Right hindlimb (tissue), 1 donor: ENCODE measurements at regions not wholly inside any gene's neighbourhood (a gene's known extent, or its start where the extent isn't known, plus 50 kb on each side); places are given as distances from the start of the nearest gene placed in this dataset.
A peak's percentile ranks its signal among the peaks of the same experiment; 100 is the strongest.

Experiments
- DNase-seq: peaks from one replicate; pipeline ENCODE4 v3.0.0-alpha.2; 2018

DNA sequence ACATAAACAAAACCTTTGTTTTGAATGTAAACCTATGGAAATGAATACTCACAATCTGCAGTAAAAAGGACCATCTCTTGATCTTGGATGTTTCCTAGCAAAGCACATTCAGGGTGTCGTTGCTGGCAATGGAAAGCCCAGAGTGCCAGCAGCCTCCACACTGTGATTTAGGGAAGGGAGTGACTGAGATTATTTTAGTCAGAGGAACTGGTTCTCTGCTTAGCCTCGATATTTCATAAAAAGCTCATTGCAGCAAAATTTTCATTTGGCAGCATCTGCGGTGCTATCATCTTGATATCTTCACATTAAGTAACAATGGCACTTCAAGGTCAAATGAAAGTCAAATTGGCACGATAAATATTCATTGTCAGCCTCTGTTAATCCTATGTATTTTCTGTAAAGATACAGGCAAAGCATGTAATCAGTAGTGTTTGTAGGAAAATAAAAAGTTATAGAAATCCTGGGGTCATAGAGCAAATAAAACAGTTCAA lies 116.0 kb downstream of the MACIR start:
- no peak for DNase-seq

DNA sequence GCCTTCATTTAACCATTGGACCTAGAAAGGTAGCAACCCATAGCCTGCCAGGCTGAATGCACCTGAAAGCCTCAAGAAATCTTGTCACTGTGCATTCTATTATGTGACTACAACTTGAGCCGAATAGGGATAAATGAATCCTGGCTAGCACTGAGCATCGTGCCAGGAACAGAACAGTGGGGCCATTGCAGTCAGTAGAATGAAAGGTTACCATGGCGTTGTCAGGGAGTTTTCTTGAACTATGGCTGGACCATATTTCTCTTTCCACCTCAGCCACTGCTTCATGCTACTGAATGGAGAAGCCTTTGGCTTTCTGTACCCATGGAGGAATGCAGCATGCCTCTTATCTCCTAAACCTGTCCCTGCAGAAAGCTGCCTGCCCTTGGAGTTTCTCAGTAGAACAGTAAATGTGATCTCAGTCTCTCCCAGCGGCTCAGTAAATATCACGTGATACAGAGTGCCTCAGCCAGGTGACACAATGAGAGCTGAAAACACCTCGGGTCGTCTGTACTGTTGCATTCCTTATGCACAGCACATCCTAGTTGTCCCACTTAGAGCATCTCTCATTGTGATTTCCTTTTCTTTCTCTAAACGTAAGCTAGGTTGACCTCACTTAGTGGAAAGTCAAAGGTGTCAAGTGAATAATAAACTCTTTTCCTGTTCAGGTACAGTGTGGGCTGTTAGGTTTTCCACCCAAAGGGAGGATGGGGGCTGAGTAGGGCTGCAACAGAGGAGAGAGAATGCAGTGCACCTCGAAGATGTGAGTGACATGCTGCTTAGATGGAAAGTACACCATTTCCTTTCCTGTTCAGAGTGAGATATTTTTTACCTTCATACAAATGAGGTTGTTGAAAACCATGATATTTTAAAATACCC lies 115.3 kb downstream of the MACIR start:
- DNase-seq: no peak

GRCh38 chr5:103371046-103371607 lies 112.6 kb downstream of the MACIR start:
- DNase-seq: no peak

DNA sequence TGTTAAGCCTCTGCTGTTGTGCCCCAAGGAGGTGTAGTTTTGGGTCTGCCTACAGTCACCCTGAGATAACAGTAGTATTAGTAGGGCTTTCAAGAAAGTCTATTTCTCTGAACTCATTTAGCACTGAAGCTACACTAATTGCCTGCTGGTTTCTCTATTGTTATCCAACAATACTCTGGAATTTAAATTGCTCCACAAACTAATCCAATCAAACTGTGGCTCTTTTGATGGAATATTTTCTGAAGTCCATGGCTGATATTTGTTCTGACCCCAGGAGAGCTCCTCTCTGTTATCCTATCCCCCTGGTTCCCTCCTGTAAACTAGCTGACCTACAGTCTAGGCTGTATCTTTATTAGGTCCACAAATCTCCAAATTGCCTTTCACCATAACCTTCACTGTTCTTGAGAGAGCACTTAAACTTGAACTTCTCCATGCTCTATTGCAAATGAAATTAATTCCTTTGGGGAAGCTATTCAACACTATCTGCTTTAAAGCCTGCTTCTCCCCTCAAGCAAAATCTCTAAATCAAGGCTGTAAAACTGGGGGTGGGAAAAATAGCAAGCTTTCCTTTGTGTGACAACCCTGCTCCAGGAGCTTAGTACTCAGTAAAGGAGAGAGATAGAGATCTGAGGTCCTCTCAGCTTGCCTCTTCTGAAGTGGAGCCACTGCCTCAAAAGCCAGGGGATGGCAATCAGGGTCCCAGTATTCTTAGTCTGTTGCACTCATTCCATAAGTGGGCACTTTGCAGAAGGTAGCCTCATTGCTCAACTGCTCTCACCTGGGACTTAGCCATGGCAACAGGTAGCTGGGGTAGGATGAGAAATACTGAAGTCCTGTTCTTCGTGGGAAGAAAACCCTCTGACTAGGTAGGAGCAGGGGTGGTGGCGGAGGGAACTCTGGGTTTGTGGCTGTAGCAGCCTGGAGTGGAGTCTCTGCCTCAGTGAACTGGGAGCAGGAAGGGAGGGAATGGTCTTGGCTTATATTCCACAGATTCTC lies 110.9 kb downstream of the MACIR start:
- no peak for DNase-seq

- no peak for DNase-seq
Observed at GRCh38 chr5:103367702-103368101, 109.1 kb downstream of the MACIR start.

DNA sequence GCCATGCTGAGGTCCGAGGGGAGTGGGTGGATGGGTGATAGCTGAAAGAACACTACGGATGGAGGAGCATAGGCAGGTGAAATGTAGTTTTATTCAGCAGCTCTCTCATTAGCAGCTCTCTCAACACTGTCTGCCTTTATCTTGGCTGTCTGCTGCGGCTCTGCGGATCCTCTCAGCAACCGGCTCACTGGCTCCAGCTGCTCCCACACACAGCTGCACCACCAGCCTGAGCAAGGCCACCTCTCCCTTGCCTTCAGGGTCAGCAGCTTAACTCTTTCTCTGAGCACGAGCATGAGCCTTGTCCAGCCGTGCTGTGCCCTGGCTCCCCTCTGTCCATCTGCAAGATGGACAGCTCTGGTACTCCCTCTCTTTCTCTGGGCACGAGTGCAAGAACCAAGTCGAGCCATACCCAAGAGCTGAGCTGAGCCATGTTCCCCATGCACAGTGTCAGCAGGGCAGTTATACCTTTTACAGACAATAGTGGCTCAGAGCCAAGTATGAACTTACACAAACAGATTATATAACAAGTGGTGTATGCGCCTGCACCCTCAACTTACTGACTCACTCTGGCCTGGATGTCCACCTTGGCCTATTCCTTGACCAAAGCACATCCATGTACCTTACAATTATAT lies 108.5 kb downstream of the MACIR start:
- peak; percentile 36 for DNase-seq

- DNase-seq: no peak
Observed at GRCh38 chr5:103364074-103364473, 105.5 kb downstream of the MACIR start.

DNA sequence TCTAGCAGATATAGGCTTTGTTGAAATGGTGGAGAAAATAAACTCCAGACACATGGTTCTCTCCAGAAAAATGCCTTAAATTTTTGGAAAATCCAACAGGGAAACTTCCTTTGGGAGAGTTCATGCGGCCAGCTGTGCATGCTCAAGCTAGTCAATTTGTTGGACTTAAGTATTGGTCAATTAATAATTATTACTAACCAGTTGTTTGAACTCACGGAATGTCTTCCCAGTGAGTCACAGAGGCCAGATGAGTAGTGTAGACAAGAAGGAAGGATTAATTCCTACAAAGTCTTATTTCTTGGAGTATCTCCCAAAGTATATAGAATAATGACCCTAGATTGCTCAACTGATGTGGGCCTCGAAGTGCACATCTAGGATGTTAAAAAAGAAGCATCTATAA lies 103.6 kb downstream of the MACIR start:
- DNase-seq: no peak

GRCh38 chr5:103360475-103360874 lies 101.9 kb downstream of the MACIR start:
- DNase-seq: no peak

DNA sequence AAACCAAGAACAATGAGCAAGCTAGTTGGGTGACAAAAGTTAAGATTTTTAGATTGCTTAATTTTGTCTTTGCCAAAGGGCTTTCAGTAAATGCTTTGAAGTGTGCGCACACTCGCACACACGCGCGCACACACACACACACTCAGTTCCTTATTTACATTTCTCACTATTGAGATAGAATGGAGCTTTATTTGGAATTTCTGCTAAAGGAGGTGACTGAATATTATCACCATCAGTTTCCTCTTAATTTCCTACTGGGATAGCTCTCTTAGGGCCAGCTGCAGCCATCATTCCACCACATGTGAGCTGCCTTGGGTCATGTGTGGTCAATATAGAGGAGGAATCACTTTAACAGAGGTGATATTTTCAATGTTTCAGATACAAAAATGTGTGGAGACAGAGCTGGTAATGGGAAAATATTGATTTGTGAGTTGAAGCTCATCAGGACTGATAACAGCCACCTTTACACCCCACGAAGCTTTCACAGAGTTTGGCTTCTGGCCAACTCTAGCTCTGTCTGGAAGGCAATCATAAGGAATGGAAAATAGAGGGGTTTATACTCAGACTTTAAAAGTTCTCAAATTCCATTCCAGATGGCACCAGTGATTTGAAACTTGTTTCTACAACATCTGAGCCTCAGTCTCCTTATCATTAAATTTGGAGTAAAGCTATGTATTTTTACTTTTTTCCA lies 99.9 kb downstream of the MACIR start:
- no peak for DNase-seq

GRCh38 chr5:103357636-103358035 lies 99.1 kb downstream of the MACIR start:
- DNase-seq: no peak

DNA sequence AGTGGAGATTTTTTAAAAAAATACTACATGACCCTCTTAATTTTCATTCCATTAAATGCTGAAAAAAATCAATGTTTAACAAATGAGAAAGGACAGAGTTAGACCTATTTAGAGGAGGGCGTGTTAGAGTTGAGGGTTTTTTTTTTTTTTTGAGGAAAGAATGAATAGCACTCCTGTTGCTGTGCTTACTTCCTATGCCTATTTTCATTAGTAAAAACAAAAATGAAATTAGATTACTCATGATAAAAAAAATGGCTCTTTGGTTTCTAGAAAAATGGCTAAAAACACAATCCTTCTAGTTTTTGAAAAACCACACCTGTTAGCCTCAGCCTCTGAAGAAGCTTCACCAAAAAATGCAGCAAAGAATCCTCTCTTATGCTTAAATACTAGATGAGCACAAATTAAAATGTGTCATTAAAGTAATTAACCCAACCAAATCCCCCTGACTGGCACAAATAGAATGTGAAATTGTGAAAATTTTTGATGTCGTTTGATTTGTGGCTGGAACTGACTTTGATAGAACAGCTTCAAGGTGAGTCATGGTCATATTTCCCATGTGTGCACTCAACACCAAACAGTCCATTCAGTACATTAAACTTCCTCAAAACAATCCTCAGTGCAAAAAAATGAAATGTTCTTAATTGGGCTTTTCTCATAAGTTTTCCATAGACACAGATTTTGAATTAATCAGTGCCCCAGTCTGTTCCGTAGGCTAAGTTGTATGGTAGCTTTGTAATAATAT lies 98.0 kb downstream of the MACIR start:
- DNase-seq: no peak

- DNase-seq: no peak
Observed at GRCh38 chr5:103355579-103355978, 97.0 kb downstream of the MACIR start.

DNA sequence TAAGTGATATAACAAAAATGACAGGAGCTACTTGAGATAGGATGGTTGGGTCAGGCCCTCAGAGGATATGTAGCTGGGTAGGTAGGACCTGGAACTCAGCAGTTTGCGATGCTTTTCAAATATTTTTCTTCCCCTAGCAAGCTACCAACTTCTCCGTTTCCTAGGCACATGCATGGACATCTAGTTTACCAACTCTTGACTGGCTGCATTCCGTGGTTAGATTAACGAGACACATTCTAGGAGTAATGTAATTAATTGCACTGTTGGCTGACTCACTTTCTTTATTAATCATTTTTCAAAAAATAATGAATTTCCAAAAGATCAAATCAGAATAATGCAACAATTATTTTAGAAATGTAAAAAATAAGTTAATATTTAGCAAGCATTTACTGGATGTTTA lies 95.9 kb downstream of the MACIR start:
- DNase-seq: no peak

DNA sequence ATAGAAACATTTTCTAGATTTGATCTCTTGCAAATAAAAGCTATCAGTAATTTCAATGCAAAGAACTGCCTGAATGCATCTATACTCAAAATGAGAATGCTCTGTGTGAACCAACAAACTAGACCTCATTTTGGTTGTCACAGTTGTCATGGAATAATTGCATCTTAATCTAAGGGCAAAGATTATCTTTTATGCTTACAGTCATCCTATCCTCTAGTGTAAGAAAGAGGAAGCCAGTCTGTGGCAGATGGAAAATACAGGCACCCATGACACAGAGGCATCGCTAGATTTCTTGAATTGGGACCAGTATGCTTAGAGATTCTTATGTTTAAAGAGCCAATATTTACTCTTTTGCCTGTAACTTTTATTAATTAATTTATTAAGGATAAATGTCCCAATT lies 95.0 kb downstream of the MACIR start:
- DNase-seq: no peak

DNA sequence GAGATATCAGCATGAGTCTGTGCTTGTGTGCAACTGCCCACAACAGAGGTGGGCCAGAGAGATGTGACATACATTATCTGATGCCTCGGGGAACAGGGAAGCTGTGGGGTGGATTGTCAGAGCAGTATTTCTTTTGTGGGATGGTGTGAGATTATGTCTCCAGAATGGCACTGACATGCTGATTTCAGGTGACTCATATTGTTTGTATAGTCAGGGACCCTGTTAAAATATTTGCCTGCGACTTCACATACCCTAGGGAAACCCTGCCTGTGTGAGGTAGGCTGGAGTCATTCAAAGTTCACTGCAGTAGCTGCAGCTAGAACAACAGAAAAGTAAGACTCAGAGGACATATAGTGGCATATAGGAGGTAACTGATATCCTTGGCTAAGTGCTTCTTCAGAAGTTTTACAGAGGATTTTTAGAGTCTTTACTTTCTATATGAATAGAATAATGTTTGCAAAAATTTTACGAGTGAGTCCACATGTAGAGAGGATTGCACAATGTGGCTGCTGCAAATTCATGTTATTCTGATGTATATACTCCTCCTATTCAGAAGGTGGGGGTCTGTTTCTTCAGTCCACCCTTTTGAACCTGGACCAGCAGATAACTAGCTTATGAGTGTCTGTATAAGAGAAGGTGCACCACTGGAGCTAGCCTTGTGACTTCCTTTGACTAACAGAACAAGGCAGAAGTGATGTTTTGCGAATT lies 89.3 kb downstream of the MACIR start:
- DNase-seq: no peak

DNA sequence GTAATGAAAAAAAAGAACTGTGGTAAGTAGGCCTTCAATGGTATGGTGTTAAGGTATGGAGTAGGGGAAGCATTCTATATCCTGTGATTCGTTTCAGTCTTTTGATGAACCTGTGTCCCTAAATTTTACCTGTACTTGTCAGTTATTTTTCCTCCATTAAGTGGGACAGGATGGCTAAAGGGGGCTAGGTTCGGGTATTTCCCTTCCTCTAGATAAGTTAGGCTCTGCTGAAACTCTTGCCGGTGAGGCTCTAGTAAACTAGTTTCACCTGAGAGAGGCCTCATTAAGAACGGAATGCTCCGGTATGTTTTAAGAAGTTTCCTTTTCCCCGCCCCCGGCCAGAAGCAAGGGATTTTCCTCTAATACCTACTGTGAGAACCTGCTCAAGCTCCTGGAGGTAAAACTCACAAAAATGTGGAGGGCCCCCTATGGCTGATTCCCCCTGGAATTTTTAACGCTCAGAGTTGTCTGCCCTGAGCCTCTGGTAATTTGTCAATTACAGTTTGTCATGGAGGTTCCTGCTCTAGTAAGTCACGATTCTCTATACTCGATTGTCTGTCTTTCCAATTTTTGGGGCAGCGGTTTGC lies 87.7 kb downstream of the MACIR start:
- DNase-seq: no peak

DNA sequence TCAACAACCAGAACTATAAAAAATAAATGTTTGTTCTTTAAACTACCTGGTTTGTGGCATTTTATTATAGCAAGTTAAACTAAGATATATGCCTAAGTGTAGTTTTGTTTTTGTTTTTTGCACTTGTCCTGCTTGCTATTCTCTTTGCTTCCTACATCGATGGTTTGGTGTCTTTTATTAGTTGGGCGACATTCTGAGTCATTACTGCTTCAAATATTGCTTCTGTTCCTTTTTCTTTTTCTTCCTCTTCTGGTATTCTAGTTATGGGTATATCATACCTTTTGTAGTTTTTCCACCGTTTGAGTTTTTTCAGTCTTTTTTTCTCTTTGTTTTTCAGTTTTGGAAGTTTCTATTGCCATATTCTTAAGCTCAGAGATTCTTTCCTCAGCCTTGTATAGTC lies 86.9 kb downstream of the MACIR start:
- DNase-seq: no peak

DNA sequence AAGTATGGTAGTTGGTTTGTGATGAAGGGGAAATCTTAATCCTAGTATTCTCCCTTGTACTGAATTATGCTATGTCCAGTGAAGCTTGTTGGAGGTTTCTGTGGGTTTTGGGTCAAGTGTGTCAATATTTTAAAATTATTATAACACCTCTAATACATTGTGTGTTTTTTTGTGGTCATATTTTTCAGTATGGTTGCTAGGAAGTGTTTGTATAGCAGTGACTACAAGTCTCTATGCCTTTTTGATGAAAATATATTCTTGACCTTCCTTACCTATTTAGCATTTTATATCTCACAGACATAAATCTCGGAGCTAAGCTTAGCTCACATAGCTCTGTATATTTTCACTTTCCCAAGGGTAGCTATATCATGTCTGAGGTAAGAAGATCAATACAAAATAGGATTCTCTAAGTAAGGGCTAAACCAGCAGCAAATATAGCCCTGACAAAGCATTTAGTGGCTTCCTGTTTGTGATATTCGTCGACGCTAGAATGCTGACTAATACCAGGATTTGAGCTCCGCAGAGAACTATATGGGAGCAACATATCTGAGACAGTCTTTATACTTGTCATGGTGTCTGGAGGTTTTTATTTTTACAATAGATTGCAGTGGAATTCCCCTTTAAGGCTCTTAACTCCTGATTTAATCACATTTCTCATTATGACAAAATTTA lies 82.3 kb downstream of the MACIR start:
- DNase-seq: no peak

DNA sequence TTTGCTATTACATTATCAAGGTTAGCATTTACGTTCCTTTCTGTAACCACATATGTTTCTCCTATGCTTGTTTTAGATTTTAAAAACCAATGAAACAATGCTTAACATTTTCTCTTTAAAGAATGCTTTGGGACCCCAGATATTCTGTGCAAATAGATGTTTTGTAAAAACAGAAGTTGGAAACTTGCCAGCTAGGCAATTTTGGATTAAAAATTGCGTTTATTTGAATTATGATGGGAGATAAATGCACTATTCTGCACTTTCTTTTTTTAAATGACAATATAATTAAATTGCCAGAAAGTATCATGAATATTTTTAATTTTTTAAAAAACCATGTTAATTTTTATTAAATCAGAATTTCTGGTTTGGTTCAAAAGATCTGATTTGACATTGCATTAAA lies 81.6 kb downstream of the MACIR start:
- DNase-seq: no peak
